Lower leg skin (tissue), 3 donors: ENCODE measurements at regions not wholly inside any gene's neighbourhood (a gene's known extent, or its start where the extent isn't known, plus 50 kb on each side); places are given as distances from the start of the nearest gene placed in this dataset.

Source experiments
- POLR2A ChIP-seq, 2 donors: fragments of 450-650 bp; IDR thresholded peaks; one replicate each; pipeline ENCODE4 v1.6.1; 2016 to 2017; ENCODE audit warnings: antibody characterized with exemption in 2 of 2, mild to moderate bottlenecking in 1 of 2, moderate library complexity in 1 of 2
- TF ChIP-seq, protein P1 (sequence below), 3 donors: fragments of 450-650 bp; IDR thresholded peaks; one replicate each; pipeline ENCODE4 v1.5.1; 2016; ENCODE audit warnings: antibody characterized with exemption in 3 of 3, mild to moderate bottlenecking in 3 of 3, moderate library complexity in 2 of 3

DNA sequence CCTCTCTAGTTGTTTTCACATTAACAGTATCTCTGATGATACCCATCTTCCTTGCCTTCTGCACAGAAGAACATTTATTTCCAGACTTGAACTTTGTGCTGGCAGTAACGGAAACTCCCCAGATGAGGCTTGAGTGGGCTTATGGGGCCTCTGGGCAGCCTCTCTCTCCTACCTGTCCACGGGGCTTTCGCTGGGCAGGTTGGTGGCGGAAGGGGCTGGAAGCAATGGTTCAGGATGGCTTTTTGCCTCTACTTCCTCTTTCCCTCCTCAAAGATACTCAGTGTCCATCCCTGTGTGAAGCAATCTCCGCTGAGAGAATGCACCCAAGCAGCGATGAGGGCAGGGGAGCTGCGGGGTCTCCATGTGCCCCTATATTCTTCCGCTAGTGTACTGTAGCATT is 348.2 kb downstream of the HLX start:
- TF ChIP-seq, protein P1, sequence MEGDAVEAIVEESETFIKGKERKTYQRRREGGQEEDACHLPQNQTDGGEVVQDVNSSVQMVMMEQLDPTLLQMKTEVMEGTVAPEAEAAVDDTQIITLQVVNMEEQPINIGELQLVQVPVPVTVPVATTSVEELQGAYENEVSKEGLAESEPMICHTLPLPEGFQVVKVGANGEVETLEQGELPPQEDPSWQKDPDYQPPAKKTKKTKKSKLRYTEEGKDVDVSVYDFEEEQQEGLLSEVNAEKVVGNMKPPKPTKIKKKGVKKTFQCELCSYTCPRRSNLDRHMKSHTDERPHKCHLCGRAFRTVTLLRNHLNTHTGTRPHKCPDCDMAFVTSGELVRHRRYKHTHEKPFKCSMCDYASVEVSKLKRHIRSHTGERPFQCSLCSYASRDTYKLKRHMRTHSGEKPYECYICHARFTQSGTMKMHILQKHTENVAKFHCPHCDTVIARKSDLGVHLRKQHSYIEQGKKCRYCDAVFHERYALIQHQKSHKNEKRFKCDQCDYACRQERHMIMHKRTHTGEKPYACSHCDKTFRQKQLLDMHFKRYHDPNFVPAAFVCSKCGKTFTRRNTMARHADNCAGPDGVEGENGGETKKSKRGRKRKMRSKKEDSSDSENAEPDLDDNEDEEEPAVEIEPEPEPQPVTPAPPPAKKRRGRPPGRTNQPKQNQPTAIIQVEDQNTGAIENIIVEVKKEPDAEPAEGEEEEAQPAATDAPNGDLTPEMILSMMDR (IDR thresholded peaks at IDR 0.05): no peak
- no peak for TF ChIP-seq POLR2A (IDR thresholded peaks at IDR 0.05)
